ENCODE measurements at regions not wholly inside any gene's neighbourhood (a gene's known extent, or its start where the extent isn't known, plus 50 kb on each side); places are given as distances from the start of the nearest gene placed in this dataset.
"Not testable (repeated sequence)": the region's sequence is repeated elsewhere in the genome, so short reads cannot be mapped to it uniquely, and the experiment has no call there.

GRCh38 chr4:154907345-154908045 lies 126.4 kb downstream of the RBM46 start:
- H3K4me1 ChIP-seq (ENCODE audit: control insufficient read depth in 1 of 2, low read depth in 2 of 2); H3K9me3 ChIP-seq; H3K27ac ChIP-seq; DNase-seq (ENCODE audit: low spot score); H3K36me3 ChIP-seq; ATAC-seq (ENCODE audit: insufficient number of reproducible peaks, low FRiP score, low read depth); H3K4me3 ChIP-seq; H3K27me3 ChIP-seq (replicated peaks; ENCODE audit: insufficient read depth): not testable (repeated sequence)

- H3K36me3 ChIP-seq, result no peaks in the 10 kb centered on the region
- no peak for DNase-seq (ENCODE audit: low spot score)
- no peak overlapping the region for H3K27ac ChIP-seq
- no peak overlapping the region for H3K4me3 ChIP-seq
- TF ChIP-seq CTCF (IDR thresholded peaks at IDR 0.05), result no peak
- H3K9me3 ChIP-seq, result no peaks in the 10 kb centered on the region
- no peaks in the 10 kb centered on the region for H3K4me1 ChIP-seq (ENCODE audit: control insufficient read depth in 1 of 2, low read depth in 2 of 2)
- no peaks in the 10 kb centered on the region for H3K27me3 ChIP-seq (replicated peaks; ENCODE audit: insufficient read depth)
- ATAC-seq (ENCODE audit: insufficient number of reproducible peaks, low FRiP score, low read depth), result no peak
Measured at GRCh38 chr4:154908168-154908567, 127.1 kb downstream of the RBM46 start.

GRCh38 chr4:154911097-154911496 lies 130.0 kb downstream of the RBM46 start:
- H3K27me3 ChIP-seq (replicated peaks; ENCODE audit: insufficient read depth), result no peaks in the 10 kb centered on the region
- H3K9me3 ChIP-seq, result no peaks in the 10 kb centered on the region
- no peak overlapping the region for H3K27ac ChIP-seq
- no peak for TF ChIP-seq CTCF (IDR thresholded peaks at IDR 0.05)
- H3K4me3 ChIP-seq, result no peak overlapping the region
- no peaks in the 10 kb centered on the region for H3K36me3 ChIP-seq
- DNase-seq (ENCODE audit: low spot score), result no peak
- no peak for ATAC-seq (ENCODE audit: insufficient number of reproducible peaks, low FRiP score, low read depth)
- no peaks in the 10 kb centered on the region for H3K4me1 ChIP-seq (ENCODE audit: control insufficient read depth in 1 of 2, low read depth in 2 of 2)

- H3K4me1 ChIP-seq (ENCODE audit: control insufficient read depth in 1 of 2, low read depth in 2 of 2), result no peaks in the 10 kb centered on the region
- no peak for TF ChIP-seq CTCF (IDR thresholded peaks at IDR 0.05)
- no peak overlapping the region for H3K4me3 ChIP-seq
- H3K27me3 ChIP-seq (replicated peaks; ENCODE audit: insufficient read depth), result no peaks in the 10 kb centered on the region
- no peaks in the 10 kb centered on the region for H3K36me3 ChIP-seq
- ATAC-seq (ENCODE audit: insufficient number of reproducible peaks, low FRiP score, low read depth) (no peak), DNase-seq (ENCODE audit: low spot score) (no peak)
- H3K27ac ChIP-seq, result no peak overlapping the region
- H3K9me3 ChIP-seq, result no peaks in the 10 kb centered on the region
Measured at GRCh38 chr4:154911608-154912098, 130.6 kb downstream of the RBM46 start.

GRCh38 chr4:154916068-154916467 lies 135.0 kb downstream of the RBM46 start:
- no peak for TF ChIP-seq CTCF (IDR thresholded peaks at IDR 0.05)
- Histone ChIP-seq H3K36me3 (no peaks in the 10 kb centered on the region), H3K4me1 (ENCODE audit: control insufficient read depth in 1 of 2, low read depth in 2 of 2) (no peaks in the 10 kb centered on the region), H3K9me3 (no peaks in the 10 kb centered on the region), H3K27me3 (replicated peaks; ENCODE audit: insufficient read depth) (no peaks in the 10 kb centered on the region), H3K4me3 (no peak overlapping the region), H3K27ac (no peak overlapping the region)
- no peak for DNase-seq (ENCODE audit: low spot score)
- no peak for ATAC-seq (ENCODE audit: insufficient number of reproducible peaks, low FRiP score, low read depth)
